Osteocyte (in vitro differentiated cells): ENCODE measurements at regions not wholly inside any gene's neighbourhood (a gene's known extent, or its start where the extent isn't known, plus 50 kb on each side); places are given as distances from the start of the nearest gene placed in this dataset.

Experiments used
- DNase-seq: peaks from one replicate; pipeline ENCODE4 v3.0.0; 2021; ENCODE audit warnings: mixed read lengths; ENCODE audit not compliant: unreplicated experiment; ENCODE audit errors: extremely low spot score
- H3K27ac Mint-ChIP-seq: one replicate; pipeline ENCODE4 v1.8.0; 2021; ENCODE audit warnings: mild to moderate bottlenecking, mixed read lengths; ENCODE audit not compliant: unreplicated experiment
- H3K27me3 Mint-ChIP-seq: one replicate; pipeline ENCODE4 v1.8.0; 2021; ENCODE audit warnings: mixed read lengths; ENCODE audit not compliant: unreplicated experiment
- H3K36me3 Mint-ChIP-seq: one replicate; pipeline ENCODE4 v1.8.0; 2021; ENCODE audit warnings: mixed read lengths; ENCODE audit not compliant: unreplicated experiment
- H3K4me1 Mint-ChIP-seq: one replicate; pipeline ENCODE4 v1.8.0; 2021; ENCODE audit warnings: mixed read lengths; ENCODE audit not compliant: unreplicated experiment
- H3K4me3 Mint-ChIP-seq: one replicate; pipeline ENCODE4 v1.8.0; 2021; ENCODE audit warnings: mild to moderate bottlenecking, moderate library complexity, mixed read lengths; ENCODE audit not compliant: unreplicated experiment
- H3K9me3 Mint-ChIP-seq: one replicate; pipeline ENCODE4 v1.8.0; 2021; ENCODE audit warnings: mixed read lengths; ENCODE audit not compliant: unreplicated experiment
- CTCF ChIP-seq: fragments of 200-600 bp; sonication (generic); IDR thresholded peaks from 2 replicates; pipeline ENCODE4 v1.5.0; 2021; ENCODE audit warnings: antibody characterized with exemption, mild to moderate bottlenecking, moderate library complexity

DNA sequence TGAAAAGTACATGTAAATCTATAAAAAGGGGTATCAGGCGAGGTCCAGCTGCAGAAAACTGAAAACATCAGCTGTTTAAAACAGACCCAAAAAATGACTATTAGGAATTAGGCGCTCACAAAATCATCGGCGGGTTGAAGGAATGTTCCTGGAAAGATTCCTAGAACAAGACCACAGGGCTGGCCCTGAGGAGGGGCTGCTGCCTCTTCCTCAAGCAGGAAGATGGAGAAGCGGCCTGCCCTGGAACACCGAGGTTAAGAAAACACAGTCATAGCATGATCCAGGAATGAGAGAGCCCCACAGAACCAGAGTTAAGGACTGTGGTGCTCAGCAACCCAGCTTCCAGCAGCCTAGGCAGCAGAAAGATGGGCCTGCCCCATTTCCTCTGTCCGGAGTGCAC is 78.4 kb downstream of the C11orf91 start:
- Mint-ChIP-seq H3K27me3 (no peaks in the 10 kb centered on the region), H3K9me3 (no peaks in the 10 kb centered on the region), H3K4me3 (no peak overlapping the region), H3K36me3 (no peaks in the 10 kb centered on the region), H3K27ac (peak overlapping the region; percentile 7), H3K4me1 (peaks cover 38% of the 10 kb centered on the region)
- DNase-seq, result no peak
- no peak for TF ChIP-seq CTCF

DNA sequence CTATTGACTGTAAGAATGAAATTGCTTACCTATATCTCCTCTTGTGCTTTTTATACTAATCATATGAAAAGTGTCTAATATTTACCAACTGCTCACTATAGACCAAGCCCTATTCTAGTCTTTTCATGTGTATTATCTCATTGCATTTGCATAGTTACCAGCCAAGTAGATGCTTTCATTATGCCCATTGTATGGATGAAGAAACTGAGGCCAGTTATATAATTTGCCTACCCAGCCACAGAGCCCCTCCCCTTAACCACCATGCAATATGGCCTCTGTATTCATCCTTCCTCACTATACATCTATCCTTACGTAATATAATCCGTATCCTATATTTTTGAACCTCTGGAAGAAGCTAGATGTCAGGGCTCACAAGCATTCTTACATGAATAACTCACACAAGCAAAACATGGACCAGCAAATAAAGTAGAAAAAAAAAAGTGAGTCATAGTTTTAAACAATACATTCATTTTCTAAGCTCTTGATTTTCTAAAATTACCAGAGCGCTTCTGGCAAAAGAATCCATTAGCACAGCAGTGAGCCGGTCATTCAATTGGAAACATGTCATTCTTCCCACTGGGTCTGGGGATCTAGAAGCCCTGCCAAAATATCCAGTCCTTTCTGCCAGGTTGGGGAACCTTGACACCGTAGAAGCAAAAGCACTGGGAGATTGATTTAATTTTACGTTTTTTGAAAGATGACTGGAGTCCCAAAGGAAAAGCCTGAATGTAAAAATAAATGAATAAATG is 80.0 kb downstream of the C11orf91 start:
- no peak overlapping the region for H3K4me3 Mint-ChIP-seq
- H3K27ac Mint-ChIP-seq, result peak overlapping the region; percentile 70
- H3K36me3 Mint-ChIP-seq, result no peaks in the 10 kb centered on the region
- no peak for DNase-seq
- H3K27me3 Mint-ChIP-seq, result no peaks in the 10 kb centered on the region
- no peaks in the 10 kb centered on the region for H3K9me3 Mint-ChIP-seq
- H3K4me1 Mint-ChIP-seq, result peaks cover 38% of the 10 kb centered on the region
- TF ChIP-seq CTCF, result no peak

DNA sequence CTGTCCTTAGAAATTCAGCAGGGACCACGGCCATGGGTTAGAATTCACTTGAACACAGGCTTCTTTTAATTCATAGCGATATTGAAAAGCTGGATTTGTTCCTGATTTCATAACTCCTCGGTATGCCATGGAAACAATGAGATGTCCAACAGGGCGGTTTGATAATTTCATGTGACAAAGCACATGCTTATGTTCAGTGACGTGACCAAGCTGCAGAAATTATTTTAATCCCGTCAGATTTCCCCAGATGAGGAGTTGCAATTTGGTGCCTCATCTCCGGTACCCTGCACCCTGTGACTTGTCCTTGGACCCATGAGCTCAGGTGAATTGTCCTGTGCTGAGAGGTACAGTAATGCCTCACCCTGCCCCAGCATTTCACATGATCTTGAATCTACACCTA is 81.7 kb downstream of the C11orf91 start:
- Mint-ChIP-seq H3K27ac (no peak overlapping the region), H3K36me3 (no peaks in the 10 kb centered on the region), H3K4me1 (peaks cover 36% of the 10 kb centered on the region), H3K27me3 (no peaks in the 10 kb centered on the region), H3K9me3 (no peaks in the 10 kb centered on the region), H3K4me3 (no peak overlapping the region)
- no peak for DNase-seq
- no peak for TF ChIP-seq CTCF

- no peaks in the 10 kb centered on the region for H3K27me3 Mint-ChIP-seq
- H3K4me3 Mint-ChIP-seq, result no peak overlapping the region
- H3K27ac Mint-ChIP-seq, result no peak overlapping the region
- H3K36me3 Mint-ChIP-seq, result no peaks in the 10 kb centered on the region
- TF ChIP-seq CTCF, result no peak
- H3K9me3 Mint-ChIP-seq, result no peaks in the 10 kb centered on the region
- H3K4me1 Mint-ChIP-seq, result peaks cover 33% of the 10 kb centered on the region
- no peak for DNase-seq
These were observed 82.3 kb downstream of the C11orf91 start for GRCh38 chr11:33618351-33618710.

DNA sequence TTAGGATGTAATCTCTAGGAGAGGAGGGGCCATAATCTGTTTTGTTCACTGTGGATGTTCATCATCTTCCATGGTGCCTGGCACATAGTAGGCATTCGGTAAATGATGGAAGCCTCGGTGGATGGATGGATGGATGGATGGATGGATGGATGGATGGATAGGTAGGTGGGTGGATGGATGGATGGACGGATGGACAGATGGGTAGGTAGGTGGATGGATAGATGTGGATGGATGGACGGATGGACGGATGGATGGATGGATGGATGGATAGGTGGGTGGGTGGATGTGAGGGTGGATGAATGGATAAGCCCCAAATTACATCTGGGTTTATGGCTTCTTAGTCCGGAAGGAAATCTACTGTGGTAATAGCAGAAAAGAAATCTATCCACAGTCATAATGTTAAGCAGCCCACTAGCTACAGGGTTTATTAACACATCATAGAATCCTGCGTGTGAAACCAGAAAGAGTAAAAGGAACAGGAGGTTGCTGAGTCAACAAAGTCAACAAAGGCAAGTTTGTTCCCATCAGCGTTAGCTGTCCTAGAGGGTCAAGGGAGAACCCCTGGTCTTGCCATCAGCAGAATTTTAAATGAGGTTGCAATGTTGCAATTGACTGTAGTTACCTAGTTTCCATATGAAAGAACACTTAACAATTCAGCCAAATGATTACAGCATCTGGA is 82.8 kb downstream of the C11orf91 start:
- H3K9me3 Mint-ChIP-seq, result peaks cover 5% of the 10 kb centered on the region
- H3K4me1 Mint-ChIP-seq, result peaks cover 33% of the 10 kb centered on the region
- H3K36me3 Mint-ChIP-seq, result no peaks in the 10 kb centered on the region
- no peak for TF ChIP-seq CTCF
- no peaks in the 10 kb centered on the region for H3K27me3 Mint-ChIP-seq
- H3K4me3 Mint-ChIP-seq, result no peak overlapping the region
- H3K27ac Mint-ChIP-seq, result no peak overlapping the region
- DNase-seq, result no peak
